GM12873 (cell line): ENCODE measurements at regions not wholly inside any gene's neighbourhood (a gene's known extent, or its start where the extent isn't known, plus 50 kb on each side); places are given as distances from the start of the nearest gene placed in this dataset.

ENCODE experiments used
- TF ChIP-seq, protein P1 (sequence below): IDR thresholded peaks from 2 replicates; pipeline ENCODE4 v1.5.1; 2012; ENCODE audit warnings: low read depth, mild to moderate bottlenecking, moderate library complexity, low read length, control low read depth; ENCODE audit not compliant: insufficient read depth; ENCODE audit errors: missing control alignments

DNA sequence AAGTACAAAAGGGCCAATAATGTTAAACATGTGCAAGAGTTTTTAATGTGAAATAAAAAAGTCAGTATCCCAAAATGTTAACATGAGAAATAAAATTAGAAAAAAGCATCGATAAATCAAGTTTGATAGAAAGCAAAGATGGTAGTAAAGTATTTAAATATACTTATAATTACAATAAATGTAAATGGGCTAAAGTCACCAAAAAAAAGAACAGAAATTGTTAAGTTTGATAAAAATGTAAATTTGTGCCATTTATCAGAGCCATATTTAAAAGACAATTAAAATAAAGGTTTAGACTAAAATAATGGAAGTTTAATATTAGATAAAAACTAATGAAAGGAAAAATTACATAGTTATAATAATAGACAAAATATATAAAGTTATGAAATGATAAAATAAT, 500.5 kb downstream of the TMEM232 start:
- TF ChIP-seq, protein P1, sequence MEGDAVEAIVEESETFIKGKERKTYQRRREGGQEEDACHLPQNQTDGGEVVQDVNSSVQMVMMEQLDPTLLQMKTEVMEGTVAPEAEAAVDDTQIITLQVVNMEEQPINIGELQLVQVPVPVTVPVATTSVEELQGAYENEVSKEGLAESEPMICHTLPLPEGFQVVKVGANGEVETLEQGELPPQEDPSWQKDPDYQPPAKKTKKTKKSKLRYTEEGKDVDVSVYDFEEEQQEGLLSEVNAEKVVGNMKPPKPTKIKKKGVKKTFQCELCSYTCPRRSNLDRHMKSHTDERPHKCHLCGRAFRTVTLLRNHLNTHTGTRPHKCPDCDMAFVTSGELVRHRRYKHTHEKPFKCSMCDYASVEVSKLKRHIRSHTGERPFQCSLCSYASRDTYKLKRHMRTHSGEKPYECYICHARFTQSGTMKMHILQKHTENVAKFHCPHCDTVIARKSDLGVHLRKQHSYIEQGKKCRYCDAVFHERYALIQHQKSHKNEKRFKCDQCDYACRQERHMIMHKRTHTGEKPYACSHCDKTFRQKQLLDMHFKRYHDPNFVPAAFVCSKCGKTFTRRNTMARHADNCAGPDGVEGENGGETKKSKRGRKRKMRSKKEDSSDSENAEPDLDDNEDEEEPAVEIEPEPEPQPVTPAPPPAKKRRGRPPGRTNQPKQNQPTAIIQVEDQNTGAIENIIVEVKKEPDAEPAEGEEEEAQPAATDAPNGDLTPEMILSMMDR: no peak

DNA sequence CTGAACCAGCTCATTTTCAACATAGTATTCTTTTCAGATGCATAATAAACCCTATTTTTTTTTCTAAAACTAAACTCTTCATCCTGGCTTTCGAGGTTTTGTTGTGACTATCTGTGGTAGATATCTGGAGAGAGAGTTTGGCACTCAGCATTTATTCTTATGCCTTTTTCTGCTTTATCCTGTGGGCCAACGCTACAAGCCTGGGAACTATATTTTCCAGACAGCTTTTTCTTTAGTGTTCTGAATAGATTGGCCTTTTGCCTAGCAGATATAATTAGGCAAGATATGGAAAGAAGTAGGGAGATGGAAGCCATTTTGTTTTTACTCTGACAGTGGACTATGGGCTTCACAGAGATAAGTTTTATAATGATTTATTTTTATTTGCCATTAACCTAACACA, 486.7 kb downstream of the TMEM232 start:
- TF ChIP-seq, protein P1: no peak

DNA sequence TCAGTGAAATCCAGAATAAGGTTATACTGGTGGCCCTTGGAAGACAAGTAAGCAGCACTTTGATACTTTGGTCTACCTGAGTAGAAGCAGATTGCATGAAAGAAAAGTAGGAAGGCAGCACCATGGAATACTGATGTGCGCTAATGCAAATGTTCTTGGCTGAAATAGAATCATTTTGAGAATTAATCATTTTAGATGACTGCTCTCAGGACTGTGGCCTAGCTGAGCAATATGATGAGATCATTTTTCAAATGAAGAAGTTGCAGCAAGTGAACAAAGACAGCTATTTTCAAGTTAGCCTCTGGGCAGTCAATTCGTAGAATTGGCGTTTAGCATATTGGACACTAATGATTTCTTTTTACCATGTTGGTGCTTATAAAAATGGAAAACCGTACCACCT, 483.5 kb downstream of the TMEM232 start:
- TF ChIP-seq, protein P1: no peak

DNA sequence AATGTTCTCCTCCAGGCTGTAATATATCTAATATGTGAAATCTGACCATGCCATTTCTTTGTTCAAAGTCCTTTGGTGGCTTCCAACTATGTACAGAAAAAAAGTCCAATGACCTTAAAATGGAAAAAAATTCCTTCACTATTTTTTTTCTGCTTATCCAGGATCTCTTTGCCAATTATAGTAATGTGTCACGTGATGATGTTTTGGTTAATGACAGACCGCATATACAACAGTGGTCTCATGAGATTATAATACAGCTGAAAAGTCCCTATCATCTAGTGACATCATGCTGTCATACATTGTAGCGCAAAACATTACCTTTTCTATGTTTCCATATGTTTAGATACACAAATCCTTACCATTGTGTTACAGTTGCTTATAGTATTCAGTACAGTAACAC, 477.6 kb downstream of the TMEM232 start:
- TF ChIP-seq, protein P1: no peak

DNA sequence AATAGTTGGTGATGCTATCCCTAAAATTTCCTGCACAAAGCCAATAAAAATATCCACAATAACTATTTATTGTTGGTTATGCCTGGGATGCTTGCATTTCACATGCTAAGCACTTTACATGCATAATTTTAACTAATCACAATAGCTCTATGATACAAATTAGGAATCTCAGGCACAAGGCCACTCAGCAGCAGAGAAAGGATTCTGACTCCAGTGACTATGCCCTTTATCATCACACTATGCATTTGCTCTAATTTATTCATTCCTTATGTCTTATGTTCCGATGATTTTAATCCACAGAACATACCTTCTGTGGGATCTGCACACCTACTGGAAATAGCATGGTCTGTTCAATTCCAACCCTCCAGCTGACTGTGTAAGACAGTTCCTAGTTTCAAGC, 476.1 kb downstream of the TMEM232 start:
- TF ChIP-seq, protein P1: no peak

DNA sequence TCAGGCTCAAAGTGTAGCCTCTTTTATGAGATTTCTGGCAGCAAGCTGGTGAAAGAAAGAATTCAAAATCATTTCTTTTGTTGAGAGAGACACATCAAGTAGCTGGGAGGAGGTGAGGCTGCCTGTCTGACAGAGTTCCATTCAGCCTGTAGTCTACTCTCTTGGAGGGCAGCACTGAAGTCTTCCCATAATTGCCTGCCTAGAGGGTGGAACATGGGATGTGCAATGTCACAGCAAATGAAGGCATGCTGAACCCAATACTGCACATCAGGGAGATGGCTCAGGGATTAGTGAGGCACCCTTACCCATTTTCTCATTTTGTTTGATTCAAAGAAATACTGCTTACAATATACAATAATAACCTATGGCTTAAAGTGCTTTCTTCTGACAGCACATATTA, 475.7 kb downstream of the TMEM232 start:
- TF ChIP-seq, protein P1: no peak

DNA sequence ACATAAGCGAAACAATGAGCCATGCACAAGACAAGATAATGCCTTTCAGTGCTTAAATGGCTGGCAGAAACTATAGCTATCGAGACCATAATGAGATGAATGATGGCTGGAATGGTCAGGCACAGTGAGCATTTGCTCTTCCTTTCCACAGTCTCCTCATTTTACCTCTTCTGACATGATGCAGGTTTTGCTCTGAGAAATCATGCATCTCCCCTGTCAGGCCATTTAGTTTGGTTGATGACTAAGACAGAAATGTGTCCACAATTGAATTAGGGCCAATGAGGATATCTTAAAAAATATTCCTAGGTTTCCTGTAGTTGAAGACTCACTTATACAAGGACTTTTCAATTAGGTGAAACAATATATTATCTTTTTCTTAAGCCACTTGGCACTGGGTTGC, 475.1 kb downstream of the TMEM232 start:
- TF ChIP-seq, protein P1: no peak
